GM12878 (cell line): ENCODE measurements at regions not wholly inside any gene's neighbourhood (a gene's known extent, or its start where the extent isn't known, plus 50 kb on each side); places are given as distances from the start of the nearest gene placed in this dataset.
"Not testable (repeated sequence)": the region's sequence is repeated elsewhere in the genome, so short reads cannot be mapped to it uniquely, and the experiment has no call there.

Source experiments
- ATAC-seq: fragments of 200-7000 bp; cut with Tn5 transposase; 3 replicates; pipeline ENCODE4 v1.9.1; 2020; ENCODE audit warnings: mild to moderate bottlenecking, moderate library complexity
- BruUV-seq: library from RNA; stranded (reverse); fragments of 400-500 nt; replicated peaks from 2 replicates; lab custom pipeline; 2021; lab: Mats Ljungman, UMichigan
- CTCF ChIA-PET: fragments of 300-600 bp; sonication (Branson Sonifier 250); formaldehyde crosslinking; extraction: SDS; loops from one replicate; lab custom pipeline; 2021; ENCODE audit warnings: inconsistent platforms; lab: Yijun Ruan, JAX
- POLR2A ChIA-PET: fragments of 350-600 bp; formaldehyde crosslinking; extraction: SDS; loops from one replicate; lab custom pipeline; 2021; ENCODE audit warnings: inconsistent platforms; lab: Charles Lee
- RAD21 ChIA-PET: fragments of 300-600 bp; sonication (Branson Sonifier 250); formaldehyde crosslinking; loops from one replicate; lab custom pipeline; 2023; ENCODE audit warnings: antibody characterized with exemption; ENCODE audit not compliant: unreplicated experiment; lab: Charles Lee
- SMC1A ChIA-PET: fragments of 300-600 bp; sonication (Branson Sonifier 250); formaldehyde crosslinking; loops from one replicate; lab custom pipeline; 2023; ENCODE audit not compliant: unreplicated experiment, uncharacterized antibody; lab: Charles Lee
- DNase-seq: peaks from one replicate; pipeline ENCODE4 v3.0.0-alpha.2; 2011; ENCODE audit warnings: low read depth, low spot score
- FAIRE-seq: peaks from 3 replicates; lab custom pipeline; 2011; peaks lifted over from hg19 to GRCh38; lab: Jason Lieb, UNC
- H2AFZ ChIP-seq: 2 replicates; pipeline ENCODE4 v1.6.0; 2011; ENCODE audit warnings: low read depth, low read length, control low read depth; ENCODE audit not compliant: control insufficient read depth
- H3K27ac ChIP-seq: 2 replicates; pipeline ENCODE4 v1.5.1; 2011; ENCODE audit warnings: control low read depth; ENCODE audit not compliant: control insufficient read depth, insufficient read depth
- H3K27me3 ChIP-seq, 2 experiments: replicated peaks in 1 of 2; 2 replicates each; pipeline versions ENCODE4 v1.6.0 to v1.6.1; 2011; ENCODE audit warnings: low read length in 1 of 2; ENCODE audit not compliant: control insufficient read depth in 2 of 2, insufficient read depth in 2 of 2
- H3K36me3 ChIP-seq, 2 experiments: 2 replicates each; pipeline ENCODE4 v1.5.1; 2011; ENCODE audit warnings: low read length in 1 of 2; ENCODE audit not compliant: control insufficient read depth in 2 of 2, insufficient read depth in 2 of 2
- H3K4me1 ChIP-seq: 2 replicates; pipeline ENCODE4 v1.6.1; 2011; ENCODE audit warnings: mild to moderate bottlenecking, low read length, moderate library complexity, mixed read lengths; ENCODE audit not compliant: control insufficient read depth, insufficient read depth
- H3K4me2 ChIP-seq: 2 replicates; pipeline ENCODE4 v1.6.0; 2011; ENCODE audit warnings: control low read depth; ENCODE audit not compliant: control insufficient read depth, insufficient read depth
- H3K4me3 ChIP-seq: fragments of 200-600 bp; sonication (generic); 2 replicates; pipeline ENCODE4 v1.5.1; 2016
- H3K79me2 ChIP-seq: 2 replicates; pipeline ENCODE4 v1.6.0; 2011; ENCODE audit warnings: low read length; ENCODE audit not compliant: control insufficient read depth, insufficient read depth
- H3K9ac ChIP-seq: 2 replicates; pipeline ENCODE4 v1.8.0; 2011; ENCODE audit warnings: low read length, control low read depth, mixed read lengths; ENCODE audit not compliant: control insufficient read depth, insufficient read depth
- H3K9me3 ChIP-seq: replicated peaks from 3 replicates; pipeline ENCODE4 v1.5.1; 2011; ENCODE audit warnings: mild to moderate bottlenecking, low read length; ENCODE audit not compliant: control insufficient read depth, insufficient read depth
- H4K20me1 ChIP-seq: 2 replicates; pipeline ENCODE4 v1.6.0; 2011; ENCODE audit not compliant: control insufficient read depth, insufficient read depth
- BACH1 ChIP-seq: fragments of 450-650 bp; IDR thresholded peaks from 2 replicates; pipeline ENCODE4 v1.6.1; 2017; ENCODE audit warnings: mild to moderate bottlenecking, borderline replicate concordance
- CREB1 ChIP-seq: IDR thresholded peaks from 2 replicates; pipeline ENCODE4 v1.6.1; 2012; ENCODE audit warnings: low read depth, mild to moderate bottlenecking, inconsistent platforms
- EGR1 ChIP-seq, 2 experiments: IDR thresholded peaks; 1 replicate in 1 of 2; 2 replicates in 1 of 2; pipeline ENCODE4 v1.6.1; 2011 to 2012; ENCODE audit warnings: low read depth in 2 of 2, low read length in 2 of 2, borderline replicate concordance in 1 of 2, mild to moderate bottlenecking in 1 of 2, moderate library complexity in 1 of 2
- IKZF2 ChIP-seq, 2 experiments: fragments of 450-650 bp; IDR thresholded peaks; 2 replicates each; pipeline ENCODE4 v1.6.1; 2017; ENCODE audit warnings: mild to moderate bottlenecking in 2 of 2, moderate library complexity in 2 of 2
- IRF4 ChIP-seq: IDR thresholded peaks from 2 replicates; pipeline ENCODE4 v1.6.1; 2011; ENCODE audit warnings: low read depth, low read length
- IRF5 ChIP-seq: fragments of 450-650 bp; IDR thresholded peaks from 2 replicates; pipeline ENCODE4 v1.6.1; 2017; ENCODE audit warnings: borderline replicate concordance
- LARP7 ChIP-seq: fragments of 450-650 bp; IDR thresholded peaks from 2 replicates; pipeline ENCODE4 v1.6.1; 2017; ENCODE audit warnings: mild to moderate bottlenecking
- MEF2B ChIP-seq: fragments of 450-650 bp; IDR thresholded peaks from 2 replicates; pipeline ENCODE4 v1.6.1; 2018; ENCODE audit warnings: mild to moderate bottlenecking, moderate library complexity; ENCODE audit not compliant: partially characterized antibody, poor library complexity, severe bottlenecking
- NKRF ChIP-seq: fragments of 450-650 bp; conservative IDR thresholded peaks from 2 replicates; pipeline ENCODE4 v1.6.1; 2017; ENCODE audit warnings: mild to moderate bottlenecking, moderate library complexity
- RB1 ChIP-seq: fragments of 450-650 bp; formaldehyde crosslinking; IDR thresholded peaks from 2 replicates; pipeline ENCODE4 v1.6.1; 2017; ENCODE audit warnings: mild to moderate bottlenecking, borderline replicate concordance
- RELB ChIP-seq: fragments of 450-650 bp; IDR thresholded peaks from 2 replicates; pipeline ENCODE4 v1.6.1; 2017; ENCODE audit warnings: low read depth, mild to moderate bottlenecking, moderate library complexity
- SREBF1 ChIP-seq: IDR thresholded peaks from 2 replicates; pipeline ENCODE4 v1.6.1; 2012; ENCODE audit warnings: mild to moderate bottlenecking, low read length
- TAF1 ChIP-seq: IDR thresholded peaks from 2 replicates; pipeline ENCODE4 v1.6.1; 2011; ENCODE audit warnings: mild to moderate bottlenecking, low read depth, low read length, borderline replicate concordance
- ZNF274 ChIP-seq: IDR thresholded peaks from one replicate; pipeline ENCODE4 v1.8.0; 2011; ENCODE audit not compliant: insufficient read length, insufficient read depth
- WGBS: methylation state at CpG from one replicate; pipeline ENCODE4 v1.1.6; 2016; ENCODE audit warnings: low lambda C conversion rate; ENCODE audit not compliant: insufficient replicate concordance, insufficient coverage; ENCODE audit errors: missing lambda C conversion rate; 5-methylcytosine and 5-hydroxymethylcytosine counted together
- in situ Hi-C: fragments of 300-500 bp; cut with MboI; formaldehyde crosslinking; loops from 9 replicates; pipeline ENCODE4 v1.14.3; 2018; ENCODE audit warnings: mixed read lengths
- intact Hi-C: fragments of 100-400 bp; cut with micrococcal nuclease; formaldehyde crosslinking; loops from one replicate; pipeline ENCODE4 v1.14.2; 2022; ENCODE audit not compliant: unreplicated experiment

- no TSS peak for BruUV-seq
- intact Hi-C loops (loop anchor here (10.0 kb wide), 1 partner anchor 519 kb away; no protein-coding TSS in a partner anchor), in situ Hi-C loops (loop anchor here (25.0 kb wide), 1 partner anchor 527 kb away; no protein-coding TSS in a partner anchor)
- RAD21 ChIA-PET: no interaction called here
- Histone ChIP-seq H4K20me1 (no peaks in the 10 kb centered on the region), H3K4me2 (no peak overlapping the region), H3K27me3 (no peaks in the 10 kb centered on the region; a peak in 1 of 4 replicates), H3K27ac (no peak overlapping the region), H3K9ac (no peak overlapping the region), H3K4me1 (no peaks in the 10 kb centered on the region), H2AFZ (no peak overlapping the region), H3K36me3 (no peaks in the 10 kb centered on the region), H3K4me3 (no peak overlapping the region), H3K9me3 (no peaks in the 10 kb centered on the region), H3K79me2 (no peaks in the 10 kb centered on the region)
- SMC1A ChIA-PET: no interaction called here
- POLR2A ChIA-PET: no interaction called here
- DNase-seq (no peak), FAIRE-seq (no peak), ATAC-seq (no peak)
- CTCF ChIA-PET: no interaction called here
- WGBS: 26% methylated on average over 3 of the region's 3 CpGs
- no peak for TF ChIP-seq EGR1 (IDR thresholded peaks at IDR 0.05; ENCODE audit: borderline replicate concordance in 1 of 2, low read depth in 2 of 2, low read length in 2 of 2)
- TF ChIP-seq ZNF274: no peak
- TF ChIP-seq IRF5: no peak
- TF ChIP-seq BACH1: no peak
- TF ChIP-seq TAF1: no peak
- no peak for TF ChIP-seq CREB1
- no peak for TF ChIP-seq IKZF2 (IDR thresholded peaks at IDR 0.05)
- TF ChIP-seq RB1: no peak
- no peak for TF ChIP-seq LARP7
- TF ChIP-seq SREBF1: no peak
- no peak for TF ChIP-seq NKRF
- no peak for TF ChIP-seq MEF2B
- no peak for TF ChIP-seq RELB
- TF ChIP-seq IRF4: no peak
These were observed 96.2 kb upstream of the TRIM77 start for GRCh38 chr11:89613911-89614310.

- H3K36me3 ChIP-seq, H3K27ac ChIP-seq, H3K27me3 ChIP-seq, H3K4me1 ChIP-seq, H3K4me2 ChIP-seq, H3K9ac ChIP-seq, RAD21 ChIA-PET, H2AFZ ChIP-seq, H3K79me2 ChIP-seq, BruUV-seq, POLR2A ChIA-PET, FAIRE-seq, H3K4me3 ChIP-seq, H4K20me1 ChIP-seq, H3K9me3 ChIP-seq, ATAC-seq, DNase-seq, CTCF ChIA-PET: not testable (repeated sequence)
- WGBS: 33% methylated on average over 5 of the region's 5 CpGs
- in situ Hi-C loops (loop anchor here (25.0 kb wide), 1 partner anchor 527 kb away; no protein-coding TSS in a partner anchor), intact Hi-C loops (loop anchor here (10.0 kb wide), 1 partner anchor 520 kb away; no protein-coding TSS in a partner anchor)
- SMC1A ChIA-PET: interaction anchor here (0.6 kb wide), 1 partner anchor 116 kb away, joined by 4 read pairs; no protein-coding TSS in a partner anchor
These were observed 95.7 kb upstream of the TRIM77 start for GRCh38 chr11:89614428-89614827.
